ENCODE measurements at regions not wholly inside any gene's neighbourhood (a gene's known extent, or its start where the extent isn't known, plus 50 kb on each side); places are given as distances from the start of the nearest gene placed in this dataset.

GRCh38 chr12:61823102-61823501 lies 437.1 kb upstream of the USP15 start:
- TF ChIP-seq CTCF (IDR thresholded peaks at IDR 0.05) (no peak), POLR2A (IDR thresholded peaks at IDR 0.05) (no peak), EP300 (IDR thresholded peaks at IDR 0.05) (no peak)
- Histone ChIP-seq H3K9me3 (no peaks in the 10 kb centered on the region), H3K27ac (no peak overlapping the region), H3K4me3 (no peak overlapping the region), H3K4me1 (no peaks in the 10 kb centered on the region), H3K36me3 (no peaks in the 10 kb centered on the region), H3K27me3 (no peaks in the 10 kb centered on the region)
- no peak for DNase-seq (ENCODE audit: low spot score in 2 of 2)
- 79 to 80% methylated on average over 3 of the region's 3 CpGs for WGBS, 2 donors

DNA sequence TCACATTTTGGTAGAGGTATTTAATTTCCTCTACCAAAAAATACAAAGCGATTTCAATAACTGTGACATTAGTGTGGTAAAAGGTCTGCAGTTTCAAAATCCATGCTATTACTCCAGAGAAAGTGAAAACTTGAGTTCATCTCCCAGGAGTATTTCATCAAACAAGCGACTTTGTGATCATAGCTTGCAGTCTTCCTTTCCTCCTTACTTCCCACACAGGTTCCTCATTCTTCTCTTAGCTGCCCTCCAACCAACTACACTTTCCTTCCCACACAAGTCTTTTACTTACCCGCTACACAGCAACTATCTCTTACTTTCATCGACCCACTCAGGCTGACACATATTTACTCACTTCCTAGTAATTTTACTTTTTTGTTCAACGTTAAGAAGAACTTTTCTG lies 413.4 kb upstream of the USP15 start:
- Histone ChIP-seq H3K4me1 (no peaks in the 10 kb centered on the region), H3K27me3 (no peaks in the 10 kb centered on the region), H3K27ac (no peak overlapping the region), H3K9me3 (no peaks in the 10 kb centered on the region), H3K4me3 (no peak overlapping the region), H3K36me3 (no peaks in the 10 kb centered on the region)
- no peak for DNase-seq (ENCODE audit: low spot score in 2 of 2)
- TF ChIP-seq EP300 (IDR thresholded peaks at IDR 0.05) (no peak), POLR2A (IDR thresholded peaks at IDR 0.05) (no peak), CTCF (IDR thresholded peaks at IDR 0.05) (no peak)
- WGBS, 2 donors: 85 to 86% methylated on average over 5 of the region's 5 CpGs

DNA sequence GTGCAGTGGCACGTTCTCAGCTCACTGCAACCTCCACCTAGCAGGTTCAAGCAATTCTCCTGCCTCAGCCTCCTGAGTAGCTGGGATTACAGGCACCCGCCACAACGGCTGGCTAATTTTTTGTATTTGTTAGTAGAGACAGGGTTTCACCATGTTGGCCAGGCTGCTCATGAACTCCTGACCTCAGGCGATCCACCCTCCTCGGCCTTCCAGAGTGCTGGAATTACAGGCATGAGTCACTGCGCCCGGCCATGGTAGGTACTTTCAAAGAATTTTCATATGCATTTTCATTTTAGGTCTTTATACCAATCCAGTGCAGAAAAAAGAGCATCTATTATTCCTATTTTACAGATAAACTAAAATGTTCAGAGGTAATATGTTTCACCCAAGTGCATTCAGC lies 411.3 kb upstream of the USP15 start:
- Histone ChIP-seq H3K36me3 (no peaks in the 10 kb centered on the region), H3K27me3 (no peaks in the 10 kb centered on the region), H3K4me3 (no peak overlapping the region), H3K4me1 (no peaks in the 10 kb centered on the region), H3K27ac (no peak overlapping the region), H3K9me3 (no peaks in the 10 kb centered on the region)
- WGBS, 2 donors: 68 to 80% methylated on average over 7 of the region's 7 CpGs
- DNase-seq (ENCODE audit: low spot score in 2 of 2): no peak
- no peak for TF ChIP-seq POLR2A (IDR thresholded peaks at IDR 0.05)
- TF ChIP-seq EP300 (IDR thresholded peaks at IDR 0.05): no peak
- TF ChIP-seq CTCF (IDR thresholded peaks at IDR 0.05): no peak

- H3K9me3 ChIP-seq: peaks cover 0 to 11% (median 0%) of the 10 kb centered on the region in 4 donors
- no peak for DNase-seq (ENCODE audit: low spot score in 2 of 2)
- no peaks in the 10 kb centered on the region for H3K36me3 ChIP-seq
- H3K27ac ChIP-seq: no peak overlapping the region
- no peaks in the 10 kb centered on the region for H3K4me1 ChIP-seq
- H3K4me3 ChIP-seq: no peak overlapping the region
- no peaks in the 10 kb centered on the region for H3K27me3 ChIP-seq
- TF ChIP-seq POLR2A (IDR thresholded peaks at IDR 0.05) (no peak), EP300 (IDR thresholded peaks at IDR 0.05) (no peak), CTCF (IDR thresholded peaks at IDR 0.05) (no peak)
Measured at GRCh38 chr12:61853945-61854344, 406.3 kb upstream of the USP15 start.

DNA sequence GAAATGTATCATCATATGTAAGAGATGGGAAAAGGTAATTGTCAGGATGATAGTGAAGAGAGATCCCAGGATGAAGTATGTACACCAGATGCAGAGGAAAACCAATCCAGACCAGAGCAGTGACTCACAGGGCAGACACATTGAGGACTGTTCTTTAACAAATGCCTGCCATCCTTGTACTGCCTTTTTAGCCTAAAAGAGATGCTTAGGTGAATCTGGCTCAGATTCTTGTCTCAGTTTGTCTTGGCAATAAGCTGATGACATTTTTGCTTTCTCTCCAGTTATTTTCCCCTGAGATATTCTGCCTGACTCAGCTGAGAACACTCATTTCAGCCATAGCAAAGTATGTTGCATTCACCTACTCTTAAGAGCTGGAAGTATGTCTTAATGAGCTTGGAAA lies 405.3 kb upstream of the USP15 start:
- Histone ChIP-seq H3K4me3 (no peak overlapping the region), H3K27ac (no peak overlapping the region), H3K4me1 (no peaks in the 10 kb centered on the region), H3K36me3 (no peaks in the 10 kb centered on the region), H3K9me3 (peaks cover 0 to 11% (median 0%) of the 10 kb centered on the region in 4 donors), H3K27me3 (no peaks in the 10 kb centered on the region)
- TF ChIP-seq EP300 (IDR thresholded peaks at IDR 0.05): no peak
- TF ChIP-seq POLR2A (IDR thresholded peaks at IDR 0.05): no peak
- no peak for TF ChIP-seq CTCF (IDR thresholded peaks at IDR 0.05)
- no peak for DNase-seq (ENCODE audit: low spot score in 2 of 2)
